Smooth muscle cell (in vitro differentiated cells): ENCODE measurements at regions not wholly inside any gene's neighbourhood (a gene's known extent, or its start where the extent isn't known, plus 50 kb on each side); places are given as distances from the start of the nearest gene placed in this dataset.

Source experiments
- DNase-seq: peaks from one replicate; lab custom pipeline; 2025; ENCODE audit not compliant: unreplicated experiment; lab: John Stamatoyannopoulos, UW
- H2AFZ ChIP-seq: fragments of 200-600 bp; sonication (generic); 2 replicates; pipeline ENCODE4 v1.6.0; 2016; ENCODE audit warnings: antibody characterized with exemption, low read depth, mild to moderate bottlenecking
- H3F3A ChIP-seq: fragments of 200-600 bp; sonication (generic); 2 replicates; pipeline ENCODE4 v1.6.0; 2017; ENCODE audit warnings: antibody characterized with exemption, low read depth
- H3K27ac ChIP-seq: fragments of 200-600 bp; sonication (generic); 2 replicates; pipeline ENCODE4 v1.5.1; 2016; ENCODE audit warnings: low read depth, mild to moderate bottlenecking
- H3K27me3 ChIP-seq: fragments of 200-600 bp; sonication (generic); 2 replicates; pipeline ENCODE4 v1.6.1; 2016; ENCODE audit warnings: low read depth, mild to moderate bottlenecking
- H3K36me3 ChIP-seq: fragments of 200-600 bp; sonication (generic); 2 replicates; pipeline ENCODE4 v1.5.1; 2016; ENCODE audit warnings: low read depth
- H3K4me1 ChIP-seq: fragments of 200-600 bp; sonication (generic); 2 replicates; pipeline ENCODE4 v1.5.1; 2016; ENCODE audit warnings: low read depth
- H3K4me2 ChIP-seq: fragments of 200-600 bp; sonication (generic); 2 replicates; pipeline ENCODE4 v1.6.0; 2016; ENCODE audit warnings: mild to moderate bottlenecking
- H3K4me3 ChIP-seq: fragments of 200-600 bp; sonication (generic); 2 replicates; pipeline ENCODE4 v1.5.1; 2016; ENCODE audit warnings: mild to moderate bottlenecking
- H3K79me2 ChIP-seq: fragments of 200-600 bp; sonication (generic); 2 replicates; pipeline ENCODE4 v1.6.0; 2016; ENCODE audit warnings: low read depth, mild to moderate bottlenecking
- H3K9ac ChIP-seq: fragments of 200-600 bp; sonication (generic); 2 replicates; pipeline ENCODE4 v1.6.0; 2016; ENCODE audit warnings: low read depth
- H3K9me3 ChIP-seq: fragments of 200-600 bp; sonication (generic); replicated peaks from 2 replicates; pipeline ENCODE4 v1.5.1; 2016; ENCODE audit warnings: low read depth
- H4K20me1 ChIP-seq: fragments of 200-600 bp; sonication (generic); 2 replicates; pipeline ENCODE4 v1.6.0; 2016; ENCODE audit warnings: low read depth
- WGBS: methylation state at CpG from one replicate; pipeline ENCODE4 v1.1.7; 2016; ENCODE audit warnings: low lambda C conversion rate; 5-methylcytosine and 5-hydroxymethylcytosine counted together
- TF ChIP-seq, protein P1 (sequence below): fragments of 200-600 bp; sonication (generic); IDR thresholded peaks from 2 replicates; pipeline ENCODE4 v1.5.1; 2017; ENCODE audit warnings: borderline replicate concordance, mild to moderate bottlenecking, antibody characterized with exemption; ENCODE audit not compliant: insufficient read depth, poor library complexity, severe bottlenecking

GRCh38 chr12:90870971-90871725 lies 83.8 kb downstream of the CCER1 start:
- WGBS, result 85% methylated on average over 1 of the region's 1 CpG
- no peaks in the 10 kb centered on the region for H3F3A ChIP-seq
- no peaks in the 10 kb centered on the region for H3K79me2 ChIP-seq
- no peaks in the 10 kb centered on the region for H3K36me3 ChIP-seq
- no peaks in the 10 kb centered on the region for H3K27me3 ChIP-seq
- no peak overlapping the region for H3K9ac ChIP-seq
- TF ChIP-seq, protein P1, sequence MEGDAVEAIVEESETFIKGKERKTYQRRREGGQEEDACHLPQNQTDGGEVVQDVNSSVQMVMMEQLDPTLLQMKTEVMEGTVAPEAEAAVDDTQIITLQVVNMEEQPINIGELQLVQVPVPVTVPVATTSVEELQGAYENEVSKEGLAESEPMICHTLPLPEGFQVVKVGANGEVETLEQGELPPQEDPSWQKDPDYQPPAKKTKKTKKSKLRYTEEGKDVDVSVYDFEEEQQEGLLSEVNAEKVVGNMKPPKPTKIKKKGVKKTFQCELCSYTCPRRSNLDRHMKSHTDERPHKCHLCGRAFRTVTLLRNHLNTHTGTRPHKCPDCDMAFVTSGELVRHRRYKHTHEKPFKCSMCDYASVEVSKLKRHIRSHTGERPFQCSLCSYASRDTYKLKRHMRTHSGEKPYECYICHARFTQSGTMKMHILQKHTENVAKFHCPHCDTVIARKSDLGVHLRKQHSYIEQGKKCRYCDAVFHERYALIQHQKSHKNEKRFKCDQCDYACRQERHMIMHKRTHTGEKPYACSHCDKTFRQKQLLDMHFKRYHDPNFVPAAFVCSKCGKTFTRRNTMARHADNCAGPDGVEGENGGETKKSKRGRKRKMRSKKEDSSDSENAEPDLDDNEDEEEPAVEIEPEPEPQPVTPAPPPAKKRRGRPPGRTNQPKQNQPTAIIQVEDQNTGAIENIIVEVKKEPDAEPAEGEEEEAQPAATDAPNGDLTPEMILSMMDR, result no peak
- H3K4me2 ChIP-seq, result no peak overlapping the region
- no peaks in the 10 kb centered on the region for H4K20me1 ChIP-seq
- no peak for DNase-seq
- H2AFZ ChIP-seq, result no peak overlapping the region
- no peaks in the 10 kb centered on the region for H3K9me3 ChIP-seq
- no peaks in the 10 kb centered on the region for H3K4me1 ChIP-seq
- no peak overlapping the region for H3K27ac ChIP-seq
- H3K4me3 ChIP-seq, result no peak overlapping the region

- TF ChIP-seq, protein P1, result no peak
- H2AFZ ChIP-seq, result no peak overlapping the region
- H3K36me3 ChIP-seq, result no peaks in the 10 kb centered on the region
- no peak overlapping the region for H3K9ac ChIP-seq
- no peak overlapping the region for H3K4me3 ChIP-seq
- no peaks in the 10 kb centered on the region for H4K20me1 ChIP-seq
- no peak overlapping the region for H3K27ac ChIP-seq
- H3K4me2 ChIP-seq, result no peak overlapping the region
- H3K9me3 ChIP-seq, result no peaks in the 10 kb centered on the region
- WGBS, result 76% methylated on average over 1 of the region's 1 CpG
- no peaks in the 10 kb centered on the region for H3K4me1 ChIP-seq
- no peak for DNase-seq
- H3K79me2 ChIP-seq, result no peaks in the 10 kb centered on the region
- H3K27me3 ChIP-seq, result no peaks in the 10 kb centered on the region
- no peaks in the 10 kb centered on the region for H3F3A ChIP-seq
Measured at GRCh38 chr12:90868626-90869025, 86.3 kb downstream of the CCER1 start.

GRCh38 chr12:90859591-90859990 lies 95.4 kb downstream of the CCER1 start:
- peaks cover 9% of the 10 kb centered on the region for H3K27me3 ChIP-seq
- TF ChIP-seq, protein P1, result no peak
- no peaks in the 10 kb centered on the region for H3K4me1 ChIP-seq
- H4K20me1 ChIP-seq, result no peaks in the 10 kb centered on the region
- no peak overlapping the region for H3K4me3 ChIP-seq
- H3K9ac ChIP-seq, result no peak overlapping the region
- no peaks in the 10 kb centered on the region for H3K9me3 ChIP-seq
- H3K27ac ChIP-seq, result no peak overlapping the region
- H2AFZ ChIP-seq, result no peak overlapping the region
- H3F3A ChIP-seq, result no peaks in the 10 kb centered on the region
- H3K36me3 ChIP-seq, result no peaks in the 10 kb centered on the region
- H3K4me2 ChIP-seq, result no peak overlapping the region
- DNase-seq, result no peak
- H3K79me2 ChIP-seq, result no peaks in the 10 kb centered on the region

GRCh38 chr12:90858252-90858651 lies 96.7 kb downstream of the CCER1 start:
- Histone ChIP-seq H3K4me2 (no peak overlapping the region), H3K4me1 (no peaks in the 10 kb centered on the region), H3K79me2 (no peaks in the 10 kb centered on the region), H2AFZ (peak overlapping the region; percentile 32), H3K9ac (no peak overlapping the region), H3F3A (no peaks in the 10 kb centered on the region), H3K27ac (no peak overlapping the region), H3K4me3 (no peak overlapping the region), H3K9me3 (no peaks in the 10 kb centered on the region), H3K36me3 (no peaks in the 10 kb centered on the region), H3K27me3 (peaks cover 9% of the 10 kb centered on the region), H4K20me1 (no peaks in the 10 kb centered on the region)
- DNase-seq, result no peak
- TF ChIP-seq, protein P1, result no peak
- 43% methylated on average over 2 of the region's 2 CpGs for WGBS
